GM12878 (cell line): ENCODE measurements at regions not wholly inside any gene's neighbourhood (a gene's known extent, or its start where the extent isn't known, plus 50 kb on each side); places are given as distances from the start of the nearest gene placed in this dataset.

ENCODE experiments used
- ATAC-seq: fragments of 200-7000 bp; cut with Tn5 transposase; 3 replicates; pipeline ENCODE4 v1.9.1; 2020; ENCODE audit warnings: mild to moderate bottlenecking, moderate library complexity
- BruUV-seq: library from RNA; stranded (reverse); fragments of 400-500 nt; replicated peaks from 2 replicates; lab custom pipeline; 2021; lab: Mats Ljungman, UMichigan
- CTCF ChIA-PET: fragments of 300-600 bp; sonication (Branson Sonifier 250); formaldehyde crosslinking; extraction: SDS; loops from one replicate; lab custom pipeline; 2021; ENCODE audit warnings: inconsistent platforms; lab: Yijun Ruan, JAX
- POLR2A ChIA-PET: fragments of 350-600 bp; formaldehyde crosslinking; extraction: SDS; loops from one replicate; lab custom pipeline; 2021; ENCODE audit warnings: inconsistent platforms; lab: Charles Lee
- RAD21 ChIA-PET: fragments of 300-600 bp; sonication (Branson Sonifier 250); formaldehyde crosslinking; loops from one replicate; lab custom pipeline; 2023; ENCODE audit warnings: antibody characterized with exemption; ENCODE audit not compliant: unreplicated experiment; lab: Charles Lee
- SMC1A ChIA-PET: fragments of 300-600 bp; sonication (Branson Sonifier 250); formaldehyde crosslinking; loops from one replicate; lab custom pipeline; 2023; ENCODE audit not compliant: unreplicated experiment, uncharacterized antibody; lab: Charles Lee
- DNase-seq: peaks from one replicate; pipeline ENCODE4 v3.0.0-alpha.2; 2011; ENCODE audit warnings: low read depth, low spot score
- FAIRE-seq: peaks from 3 replicates; lab custom pipeline; 2011; peaks lifted over from hg19 to GRCh38; lab: Jason Lieb, UNC
- H2AFZ ChIP-seq: 2 replicates; pipeline ENCODE4 v1.6.0; 2011; ENCODE audit warnings: low read depth, low read length, control low read depth; ENCODE audit not compliant: control insufficient read depth
- H3K27ac ChIP-seq: 2 replicates; pipeline ENCODE4 v1.5.1; 2011; ENCODE audit warnings: control low read depth; ENCODE audit not compliant: control insufficient read depth, insufficient read depth
- H3K27me3 ChIP-seq, 2 experiments: replicated peaks in 1 of 2; 2 replicates each; pipeline versions ENCODE4 v1.6.0 to v1.6.1; 2011; ENCODE audit warnings: low read length in 1 of 2; ENCODE audit not compliant: control insufficient read depth in 2 of 2, insufficient read depth in 2 of 2
- H3K36me3 ChIP-seq, 2 experiments: 2 replicates each; pipeline ENCODE4 v1.5.1; 2011; ENCODE audit warnings: low read length in 1 of 2; ENCODE audit not compliant: control insufficient read depth in 2 of 2, insufficient read depth in 2 of 2
- H3K4me1 ChIP-seq: 2 replicates; pipeline ENCODE4 v1.6.1; 2011; ENCODE audit warnings: mild to moderate bottlenecking, low read length, moderate library complexity, mixed read lengths; ENCODE audit not compliant: control insufficient read depth, insufficient read depth
- H3K4me2 ChIP-seq: 2 replicates; pipeline ENCODE4 v1.6.0; 2011; ENCODE audit warnings: control low read depth; ENCODE audit not compliant: control insufficient read depth, insufficient read depth
- H3K4me3 ChIP-seq: fragments of 200-600 bp; sonication (generic); 2 replicates; pipeline ENCODE4 v1.5.1; 2016
- H3K79me2 ChIP-seq: 2 replicates; pipeline ENCODE4 v1.6.0; 2011; ENCODE audit warnings: low read length; ENCODE audit not compliant: control insufficient read depth, insufficient read depth
- H3K9ac ChIP-seq: 2 replicates; pipeline ENCODE4 v1.8.0; 2011; ENCODE audit warnings: low read length, control low read depth, mixed read lengths; ENCODE audit not compliant: control insufficient read depth, insufficient read depth
- H3K9me3 ChIP-seq: replicated peaks from 3 replicates; pipeline ENCODE4 v1.5.1; 2011; ENCODE audit warnings: mild to moderate bottlenecking, low read length; ENCODE audit not compliant: control insufficient read depth, insufficient read depth
- H4K20me1 ChIP-seq: 2 replicates; pipeline ENCODE4 v1.6.0; 2011; ENCODE audit not compliant: control insufficient read depth, insufficient read depth
- CBX3 ChIP-seq: fragments of 200-600 bp; sonication (generic); IDR thresholded peaks from 2 replicates; pipeline ENCODE4 v1.6.1; 2016; ENCODE audit warnings: low read depth, borderline replicate concordance
- CEBPZ ChIP-seq: fragments of 150-350 bp; IDR thresholded peaks from 2 replicates; pipeline ENCODE4 v1.6.1; 2016; ENCODE audit warnings: low read depth, low read length
- E2F4 ChIP-seq: IDR thresholded peaks from 2 replicates; pipeline ENCODE4 v1.6.1; 2012; ENCODE audit warnings: low read depth, low read length, improper control_type of control experiment
- EP300 ChIP-seq, 2 experiments: fragments of 150-350 bp in 1 of 2; IDR thresholded peaks; 2 replicates each; pipeline ENCODE4 v1.6.1; 2011 to 2012; ENCODE audit warnings: low read depth in 2 of 2, low read length in 2 of 2, borderline replicate concordance in 1 of 2, improper control_type of control experiment in 1 of 2, inconsistent platforms in 1 of 2; ENCODE audit not compliant: control insufficient read depth in 1 of 2
- FOXK2 ChIP-seq: fragments of 450-650 bp; IDR thresholded peaks from 2 replicates; pipeline ENCODE4 v1.6.1; 2017; ENCODE audit warnings: mild to moderate bottlenecking, moderate library complexity
- GATAD2B ChIP-seq: fragments of 450-650 bp; conservative IDR thresholded peaks from 2 replicates; pipeline ENCODE4 v1.6.1; 2017; ENCODE audit warnings: low read depth, mild to moderate bottlenecking, moderate library complexity
- HDAC6 ChIP-seq: fragments of 200-600 bp; sonication (generic); IDR thresholded peaks from one replicate; pipeline ENCODE4 v1.8.0; 2017; ENCODE audit warnings: antibody characterized with exemption; ENCODE audit not compliant: unreplicated experiment
- IKZF1 ChIP-seq: fragments of 450-650 bp; conservative IDR thresholded peaks from 2 replicates; pipeline ENCODE4 v1.6.1; 2017; ENCODE audit warnings: antibody characterized with exemption, mild to moderate bottlenecking
- IRF3 ChIP-seq: fragments of 450-650 bp; IDR thresholded peaks from 2 replicates; pipeline ENCODE4 v1.6.1; 2014; ENCODE audit warnings: mild to moderate bottlenecking
- MLLT1 ChIP-seq: fragments of 450-650 bp; IDR thresholded peaks from 2 replicates; pipeline ENCODE4 v1.6.1; 2016; ENCODE audit warnings: mild to moderate bottlenecking
- NKRF ChIP-seq: fragments of 450-650 bp; conservative IDR thresholded peaks from 2 replicates; pipeline ENCODE4 v1.6.1; 2017; ENCODE audit warnings: mild to moderate bottlenecking, moderate library complexity
- PML ChIP-seq: IDR thresholded peaks from 2 replicates; pipeline ENCODE4 v1.6.1; 2012; ENCODE audit warnings: low read length, inconsistent platforms
- POLR2AphosphoS2 ChIP-seq: IDR thresholded peaks from 2 replicates; pipeline ENCODE4 v1.6.1; 2011; ENCODE audit warnings: low read depth, mild to moderate bottlenecking, low read length, improper control_type of control experiment, moderate library complexity
- RBBP5 ChIP-seq: fragments of 200-600 bp; sonication (generic); conservative IDR thresholded peaks from 2 replicates; pipeline ENCODE4 v1.6.1; 2016
- STAT1 ChIP-seq: fragments of 450-650 bp; conservative IDR thresholded peaks from 2 replicates; pipeline ENCODE4 v1.6.1; 2014; ENCODE audit warnings: antibody characterized with exemption, mild to moderate bottlenecking
- ZBED1 ChIP-seq: IDR thresholded peaks from 2 replicates; pipeline ENCODE4 v1.6.1; 2016; ENCODE audit warnings: borderline replicate concordance
- ZNF274 ChIP-seq: IDR thresholded peaks from one replicate; pipeline ENCODE4 v1.8.0; 2011; ENCODE audit not compliant: insufficient read length, insufficient read depth
- WGBS: methylation state at CpG from one replicate; pipeline ENCODE4 v1.1.6; 2016; ENCODE audit warnings: low lambda C conversion rate; ENCODE audit not compliant: insufficient replicate concordance, insufficient coverage; ENCODE audit errors: missing lambda C conversion rate; 5-methylcytosine and 5-hydroxymethylcytosine counted together
- in situ Hi-C: fragments of 300-500 bp; cut with MboI; formaldehyde crosslinking; loops from 9 replicates; pipeline ENCODE4 v1.14.3; 2018; ENCODE audit warnings: mixed read lengths
- intact Hi-C: fragments of 100-400 bp; cut with micrococcal nuclease; formaldehyde crosslinking; loops from one replicate; pipeline ENCODE4 v1.14.2; 2022; ENCODE audit not compliant: unreplicated experiment

GRCh38 chr3:27573138-27573537 is 89.0 kb upstream of the SLC4A7 start:
- no peak overlapping the region for H3K4me3 ChIP-seq
- DNase-seq (no peak), FAIRE-seq (no peak), ATAC-seq (no peak)
- POLR2A ChIA-PET, result no interaction called here
- no peaks in the 10 kb centered on the region for H3K36me3 ChIP-seq
- H3K27ac ChIP-seq, result no peak overlapping the region
- CTCF ChIA-PET, result interaction anchor here (1.4 kb wide), 1 partner anchor 10 kb away, joined by 3 read pairs; no protein-coding TSS in a partner anchor
- intact Hi-C loops (no loop called here), in situ Hi-C loops (no loop called here)
- H4K20me1 ChIP-seq, result no peaks in the 10 kb centered on the region
- TF ChIP-seq HDAC6 (no peak), IRF3 (no peak), ZBED1 (no peak), RBBP5 (no peak), IKZF1 (no peak), PML (no peak), NKRF (no peak), ZNF274 (no peak), EP300 (IDR thresholded peaks at IDR 0.05; ENCODE audit: borderline replicate concordance in 1 of 2, control insufficient read depth in 1 of 2, low read depth in 2 of 2, low read length in 2 of 2) (no peak), FOXK2 (no peak), POLR2AphosphoS2 (no peak), CBX3 (no peak), CEBPZ (no peak), GATAD2B (no peak), MLLT1 (no peak), STAT1 (no peak), E2F4 (no peak)
- no peaks in the 10 kb centered on the region for H3K4me1 ChIP-seq
- RAD21 ChIA-PET, result no interaction called here
- no peak overlapping the region for H3K9ac ChIP-seq
- SMC1A ChIA-PET, result no interaction called here
- no peaks in the 10 kb centered on the region for H3K79me2 ChIP-seq
- WGBS, result 54% methylated on average over 2 of the region's 3 CpGs
- no peak overlapping the region for H2AFZ ChIP-seq
- H3K4me2 ChIP-seq, result no peak overlapping the region
- no TSS peak for BruUV-seq
- H3K9me3 ChIP-seq, result no peaks in the 10 kb centered on the region
- no peaks in the 10 kb centered on the region for H3K27me3 ChIP-seq
